Inflammatory macrophage treated with lipopolysaccharide for 4 hours (primary cell): ENCODE measurements at regions not wholly inside any gene's neighbourhood (a gene's known extent, or its start where the extent isn't known, plus 50 kb on each side); places are given as distances from the start of the nearest gene placed in this dataset.
A peak's percentile ranks its signal among the peaks of the same experiment; 100 is the strongest.

Experiments used
- DNase-seq: peaks from one replicate; pipeline ENCODE4 v3.0.0-alpha.2; 2020

- no peak for DNase-seq
These were observed 336.3 kb upstream of the NOVA1 start for GRCh38 chr14:26934151-26934550.

GRCh38 chr14:26935733-26936132, 337.9 kb upstream of the NOVA1 start:
- DNase-seq: no peak

- DNase-seq: no peak
These were observed 340.2 kb upstream of the NOVA1 start for GRCh38 chr14:26938054-26938453.

GRCh38 chr14:26939755-26940154, 341.9 kb upstream of the NOVA1 start:
- no peak for DNase-seq

- no peak for DNase-seq
These were observed 343.7 kb upstream of the NOVA1 start for GRCh38 chr14:26941521-26941920.

- DNase-seq: no peak
These were observed 349.4 kb upstream of the NOVA1 start for GRCh38 chr14:26947265-26947664.

- DNase-seq: no peak
These were observed 361.6 kb upstream of the NOVA1 start for GRCh38 chr14:26959437-26959836.

- DNase-seq: no peak
These were observed 362.3 kb upstream of the NOVA1 start for GRCh38 chr14:26959972-26960660.

GRCh38 chr14:26963711-26964110, 365.9 kb upstream of the NOVA1 start:
- no peak for DNase-seq

GRCh38 chr14:26965490-26965889, 367.7 kb upstream of the NOVA1 start:
- DNase-seq: no peak

- DNase-seq: no peak
These were observed 369.1 kb upstream of the NOVA1 start for GRCh38 chr14:26966908-26967307.

- DNase-seq: no peak
These were observed 377.1 kb upstream of the NOVA1 start for GRCh38 chr14:26974965-26975364.

GRCh38 chr14:26982071-26982470, 384.2 kb upstream of the NOVA1 start:
- DNase-seq: no peak

- DNase-seq: peak; percentile 47
These were observed 386.7 kb upstream of the NOVA1 start for GRCh38 chr14:26984311-26985177.

GRCh38 chr14:26987744-26988363, 390.0 kb upstream of the NOVA1 start:
- DNase-seq: no peak

GRCh38 chr14:26990946-26991345, 393.1 kb upstream of the NOVA1 start:
- no peak for DNase-seq

- no peak for DNase-seq
These were observed 394.7 kb upstream of the NOVA1 start for GRCh38 chr14:26992403-26993115.

- no peak for DNase-seq
These were observed 395.7 kb upstream of the NOVA1 start for GRCh38 chr14:26993556-26993955.

GRCh38 chr14:26995301-26995700, 397.5 kb upstream of the NOVA1 start:
- DNase-seq: no peak

- DNase-seq: no peak
These were observed 398.4 kb upstream of the NOVA1 start for GRCh38 chr14:26996246-26996645.

GRCh38 chr14:27002179-27002578, 404.3 kb upstream of the NOVA1 start:
- no peak for DNase-seq

- no peak for DNase-seq
These were observed 408.7 kb upstream of the NOVA1 start for GRCh38 chr14:27006570-27006969.

- DNase-seq: no peak
These were observed 410.4 kb upstream of the NOVA1 start for GRCh38 chr14:27008187-27008586.
